GM12878 (cell line): ENCODE measurements at regions not wholly inside any gene's neighbourhood (a gene's known extent, or its start where the extent isn't known, plus 50 kb on each side); places are given as distances from the start of the nearest gene placed in this dataset.

ENCODE experiments used
- ATAC-seq: fragments of 200-7000 bp; cut with Tn5 transposase; 3 replicates; pipeline ENCODE4 v1.9.1; 2020; ENCODE audit warnings: mild to moderate bottlenecking, moderate library complexity
- BruUV-seq: library from RNA; stranded (reverse); fragments of 400-500 nt; replicated peaks from 2 replicates; lab custom pipeline; 2021; lab: Mats Ljungman, UMichigan
- CTCF ChIA-PET: fragments of 300-600 bp; sonication (Branson Sonifier 250); formaldehyde crosslinking; extraction: SDS; loops from one replicate; lab custom pipeline; 2021; ENCODE audit warnings: inconsistent platforms; lab: Yijun Ruan, JAX
- POLR2A ChIA-PET: fragments of 350-600 bp; formaldehyde crosslinking; extraction: SDS; loops from one replicate; lab custom pipeline; 2021; ENCODE audit warnings: inconsistent platforms; lab: Charles Lee
- RAD21 ChIA-PET: fragments of 300-600 bp; sonication (Branson Sonifier 250); formaldehyde crosslinking; loops from one replicate; lab custom pipeline; 2023; ENCODE audit warnings: antibody characterized with exemption; ENCODE audit not compliant: unreplicated experiment; lab: Charles Lee
- SMC1A ChIA-PET: fragments of 300-600 bp; sonication (Branson Sonifier 250); formaldehyde crosslinking; loops from one replicate; lab custom pipeline; 2023; ENCODE audit not compliant: unreplicated experiment, uncharacterized antibody; lab: Charles Lee
- DNase-seq: peaks from one replicate; pipeline ENCODE4 v3.0.0-alpha.2; 2011; ENCODE audit warnings: low read depth, low spot score
- FAIRE-seq: peaks from 3 replicates; lab custom pipeline; 2011; peaks lifted over from hg19 to GRCh38; lab: Jason Lieb, UNC
- H2AFZ ChIP-seq: 2 replicates; pipeline ENCODE4 v1.6.0; 2011; ENCODE audit warnings: low read depth, low read length, control low read depth; ENCODE audit not compliant: control insufficient read depth
- H3K27ac ChIP-seq: 2 replicates; pipeline ENCODE4 v1.5.1; 2011; ENCODE audit warnings: control low read depth; ENCODE audit not compliant: control insufficient read depth, insufficient read depth
- H3K27me3 ChIP-seq, 2 experiments: replicated peaks in 1 of 2; 2 replicates each; pipeline versions ENCODE4 v1.6.0 to v1.6.1; 2011; ENCODE audit warnings: low read length in 1 of 2; ENCODE audit not compliant: control insufficient read depth in 2 of 2, insufficient read depth in 2 of 2
- H3K36me3 ChIP-seq, 2 experiments: 2 replicates each; pipeline ENCODE4 v1.5.1; 2011; ENCODE audit warnings: low read length in 1 of 2; ENCODE audit not compliant: control insufficient read depth in 2 of 2, insufficient read depth in 2 of 2
- H3K4me1 ChIP-seq: 2 replicates; pipeline ENCODE4 v1.6.1; 2011; ENCODE audit warnings: mild to moderate bottlenecking, low read length, moderate library complexity, mixed read lengths; ENCODE audit not compliant: control insufficient read depth, insufficient read depth
- H3K4me2 ChIP-seq: 2 replicates; pipeline ENCODE4 v1.6.0; 2011; ENCODE audit warnings: control low read depth; ENCODE audit not compliant: control insufficient read depth, insufficient read depth
- H3K4me3 ChIP-seq: fragments of 200-600 bp; sonication (generic); 2 replicates; pipeline ENCODE4 v1.5.1; 2016
- H3K79me2 ChIP-seq: 2 replicates; pipeline ENCODE4 v1.6.0; 2011; ENCODE audit warnings: low read length; ENCODE audit not compliant: control insufficient read depth, insufficient read depth
- H3K9ac ChIP-seq: 2 replicates; pipeline ENCODE4 v1.8.0; 2011; ENCODE audit warnings: low read length, control low read depth, mixed read lengths; ENCODE audit not compliant: control insufficient read depth, insufficient read depth
- H3K9me3 ChIP-seq: replicated peaks from 3 replicates; pipeline ENCODE4 v1.5.1; 2011; ENCODE audit warnings: mild to moderate bottlenecking, low read length; ENCODE audit not compliant: control insufficient read depth, insufficient read depth
- H4K20me1 ChIP-seq: 2 replicates; pipeline ENCODE4 v1.6.0; 2011; ENCODE audit not compliant: control insufficient read depth, insufficient read depth
- BCL11A ChIP-seq: IDR thresholded peaks from 2 replicates; pipeline ENCODE4 v1.6.1; 2011; ENCODE audit warnings: low read depth, low read length
- BMI1 ChIP-seq: fragments of 450-650 bp; IDR thresholded peaks from 2 replicates; pipeline ENCODE4 v1.6.1; 2016; ENCODE audit warnings: mild to moderate bottlenecking, moderate library complexity, borderline replicate concordance
- CBFB ChIP-seq: IDR thresholded peaks from 2 replicates; pipeline ENCODE4 v1.6.1; 2016; ENCODE audit warnings: antibody characterized with exemption, low read depth
- CEBPB ChIP-seq, 2 experiments: fragments of 150-350 bp in 1 of 2; IDR thresholded peaks; 2 replicates each; pipeline ENCODE4 v1.6.1; 2012 to 2014; ENCODE audit warnings: low read depth in 2 of 2, low read length in 2 of 2, borderline replicate concordance in 1 of 2, inconsistent platforms in 1 of 2
- DPF2 ChIP-seq: fragments of 450-650 bp; IDR thresholded peaks from 2 replicates; pipeline ENCODE4 v1.6.1; 2017; ENCODE audit warnings: mild to moderate bottlenecking
- GABPA ChIP-seq: IDR thresholded peaks from 2 replicates; pipeline ENCODE4 v1.6.1; 2014; ENCODE audit warnings: antibody characterized with exemption, low read depth, mild to moderate bottlenecking, inconsistent platforms
- IRF5 ChIP-seq: fragments of 450-650 bp; IDR thresholded peaks from 2 replicates; pipeline ENCODE4 v1.6.1; 2017; ENCODE audit warnings: borderline replicate concordance
- JUNB ChIP-seq: IDR thresholded peaks from 2 replicates; pipeline ENCODE4 v1.6.1; 2016; ENCODE audit warnings: antibody characterized with exemption, mild to moderate bottlenecking
- MYB ChIP-seq: fragments of 150-350 bp; IDR thresholded peaks from 2 replicates; pipeline ENCODE4 v1.6.1; 2014; ENCODE audit warnings: mild to moderate bottlenecking, low read depth, low read length, borderline replicate concordance
- NR2C1 ChIP-seq: fragments of 450-650 bp; IDR thresholded peaks from 2 replicates; pipeline ENCODE4 v1.6.1; 2017; ENCODE audit warnings: antibody characterized with exemption, mild to moderate bottlenecking, moderate library complexity
- PML ChIP-seq: IDR thresholded peaks from 2 replicates; pipeline ENCODE4 v1.6.1; 2012; ENCODE audit warnings: low read length, inconsistent platforms
- POLR2AphosphoS2 ChIP-seq: IDR thresholded peaks from 2 replicates; pipeline ENCODE4 v1.6.1; 2011; ENCODE audit warnings: low read depth, mild to moderate bottlenecking, low read length, improper control_type of control experiment, moderate library complexity
- RAD21 ChIP-seq: IDR thresholded peaks from 2 replicates; pipeline ENCODE4 v1.6.1; 2011; ENCODE audit warnings: mild to moderate bottlenecking, low read depth, low read length, moderate library complexity; ENCODE audit not compliant: insufficient read depth
- SIX5 ChIP-seq: IDR thresholded peaks from 2 replicates; pipeline ENCODE4 v1.6.1; 2011; ENCODE audit warnings: mild to moderate bottlenecking, low read depth, low read length, moderate library complexity; ENCODE audit not compliant: severe bottlenecking
- TCF3 ChIP-seq: IDR thresholded peaks from 2 replicates; pipeline ENCODE4 v1.6.1; 2012; ENCODE audit warnings: low read depth, mild to moderate bottlenecking, low read length, borderline replicate concordance; ENCODE audit not compliant: insufficient read depth
- ZSCAN29 ChIP-seq: fragments of 450-650 bp; IDR thresholded peaks from 2 replicates; pipeline ENCODE4 v1.6.1; 2017; ENCODE audit warnings: mild to moderate bottlenecking, moderate library complexity
- ZZZ3 ChIP-seq: IDR thresholded peaks from 2 replicates; pipeline ENCODE4 v1.6.1; 2011; ENCODE audit warnings: low read depth; ENCODE audit not compliant: control insufficient read depth, insufficient read length
- WGBS: methylation state at CpG from one replicate; pipeline ENCODE4 v1.1.6; 2016; ENCODE audit warnings: low lambda C conversion rate; ENCODE audit not compliant: insufficient replicate concordance, insufficient coverage; ENCODE audit errors: missing lambda C conversion rate; 5-methylcytosine and 5-hydroxymethylcytosine counted together
- in situ Hi-C: fragments of 300-500 bp; cut with MboI; formaldehyde crosslinking; loops from 9 replicates; pipeline ENCODE4 v1.14.3; 2018; ENCODE audit warnings: mixed read lengths
- intact Hi-C: fragments of 100-400 bp; cut with micrococcal nuclease; formaldehyde crosslinking; loops from one replicate; pipeline ENCODE4 v1.14.2; 2022; ENCODE audit not compliant: unreplicated experiment

GRCh38 chr2:16066261-16067036 is 126.1 kb downstream of the MYCN start:
- H3K4me3 ChIP-seq: no peak overlapping the region
- H4K20me1 ChIP-seq: no peaks in the 10 kb centered on the region
- BruUV-seq: no TSS peak
- in situ Hi-C loops (no loop called here), intact Hi-C loops (no loop called here)
- WGBS: 12% methylated on average over 4 of the region's 4 CpGs
- H3K9me3 ChIP-seq: peaks cover 4% of the 10 kb centered on the region; the same call in 1 of the 3 replicates
- FAIRE-seq (no peak), DNase-seq (no peak), ATAC-seq (no peak)
- no peak overlapping the region for H3K27ac ChIP-seq
- POLR2A ChIA-PET: interaction anchor here (0.6 to 0.9 kb wide), 2 partner anchors 12 to 508 kb away, joined by 3 to 4 read pairs; no protein-coding TSS in a partner anchor
- TF ChIP-seq IRF5: no peak
- TF ChIP-seq NR2C1: no peak
- TF ChIP-seq JUNB: no peak
- no peak for TF ChIP-seq GABPA
- no peak for TF ChIP-seq POLR2AphosphoS2
- TF ChIP-seq ZSCAN29: no peak
- no peak for TF ChIP-seq ZZZ3
- no peak for TF ChIP-seq RAD21
- TF ChIP-seq BMI1: no peak
- no peak for TF ChIP-seq CEBPB (IDR thresholded peaks at IDR 0.05; ENCODE audit: borderline replicate concordance in 1 of 2, low read depth in 2 of 2, low read length in 2 of 2)
- TF ChIP-seq SIX5: no peak
- no peak for TF ChIP-seq PML
- no peak for TF ChIP-seq CBFB
- no peak for TF ChIP-seq DPF2
- TF ChIP-seq MYB: no peak
- TF ChIP-seq BCL11A: no peak
- no peak for TF ChIP-seq TCF3
- no peaks in the 10 kb centered on the region for H3K36me3 ChIP-seq
- H3K79me2 ChIP-seq: no peaks in the 10 kb centered on the region
- H2AFZ ChIP-seq: no peak overlapping the region
- RAD21 ChIA-PET: interaction anchor here (0.7 kb wide), 1 partner anchor 108 kb away, joined by 3 read pairs; no protein-coding TSS in a partner anchor
- CTCF ChIA-PET: interaction anchor here (1.1 kb wide), 1 partner anchor 13 kb away, joined by 3 read pairs; no protein-coding TSS in a partner anchor
- no peaks in the 10 kb centered on the region for H3K27me3 ChIP-seq
- no peak overlapping the region for H3K9ac ChIP-seq
- SMC1A ChIA-PET: no interaction called here
- no peaks in the 10 kb centered on the region for H3K4me1 ChIP-seq
- H3K4me2 ChIP-seq: no peak overlapping the region
